Mesenchymal stem cell (in vitro differentiated cells and primary cell): ENCODE measurements at regions not wholly inside any gene's neighbourhood (a gene's known extent, or its start where the extent isn't known, plus 50 kb on each side); places are given as distances from the start of the nearest gene placed in this dataset.

Source experiments
- DNase-seq: peaks from one replicate; pipeline ENCODE4 v3.0.0-alpha.2; 2013
- H2AFZ ChIP-seq: one replicate; pipeline ENCODE4 v1.6.1; 2013; ENCODE audit warnings: low read depth, mild to moderate bottlenecking, control low read depth, inconsistent platforms, low read length, moderate library complexity
- H2AK5ac ChIP-seq: 2 replicates; pipeline ENCODE4 v1.6.1; 2013; ENCODE audit warnings: low read length, moderate library complexity, mild to moderate bottlenecking, inconsistent platforms; ENCODE audit not compliant: severe bottlenecking
- H2BK120ac ChIP-seq: one replicate; pipeline ENCODE4 v1.6.1; 2013; ENCODE audit warnings: low read depth, mild to moderate bottlenecking, inconsistent platforms, low read length, moderate library complexity
- H2BK12ac ChIP-seq, 2 experiments: one replicate each; pipeline ENCODE4 v1.6.1; 2013; ENCODE audit warnings: inconsistent platforms in 2 of 2, low read length in 2 of 2, mild to moderate bottlenecking in 2 of 2, moderate library complexity in 2 of 2, control low read depth in 1 of 2
- H2BK15ac ChIP-seq: one replicate; pipeline ENCODE4 v1.6.1; 2013; ENCODE audit warnings: mild to moderate bottlenecking, low read depth, inconsistent platforms; ENCODE audit not compliant: poor library complexity, severe bottlenecking
- H2BK5ac ChIP-seq: 2 replicates; pipeline ENCODE4 v1.6.1; 2013; ENCODE audit warnings: low read depth, mild to moderate bottlenecking, low read length, control low read depth, inconsistent platforms; ENCODE audit not compliant: poor library complexity, severe bottlenecking
- H3K14ac ChIP-seq, 2 experiments: one replicate each; pipeline ENCODE4 v1.6.1; 2013; ENCODE audit warnings: inconsistent platforms in 2 of 2, low read length in 2 of 2, control low read depth in 1 of 2, mild to moderate bottlenecking in 1 of 2, moderate library complexity in 1 of 2
- H3K18ac ChIP-seq, 2 experiments: one replicate each; pipeline ENCODE4 v1.6.1; 2013; ENCODE audit warnings: inconsistent platforms in 2 of 2, low read length in 2 of 2, control low read depth in 1 of 2, low read depth in 1 of 2, mild to moderate bottlenecking in 1 of 2
- H3K23ac ChIP-seq, 2 experiments: one replicate each; pipeline ENCODE4 v1.6.1; 2013; ENCODE audit warnings: inconsistent platforms in 2 of 2, low read length in 2 of 2, mild to moderate bottlenecking in 2 of 2, moderate library complexity in 2 of 2, control low read depth in 1 of 2
- H3K27ac ChIP-seq: 2 replicates; pipeline ENCODE4 v1.5.1; 2013; ENCODE audit warnings: mild to moderate bottlenecking, moderate library complexity, low read length, control low read depth, inconsistent platforms; ENCODE audit not compliant: poor library complexity, severe bottlenecking
- H3K27me3 ChIP-seq, 2 experiments: 2 replicates each; pipeline versions ENCODE4 v1.6.1 to v1.7.0; 2013; ENCODE audit warnings: low read length in 2 of 2, mild to moderate bottlenecking in 2 of 2, moderate library complexity in 2 of 2, control low read depth in 1 of 2, inconsistent platforms in 1 of 2; ENCODE audit not compliant: control insufficient read depth in 1 of 2, insufficient read depth in 1 of 2
- H3K36me3 ChIP-seq, 2 experiments: 2 replicates each; pipeline versions ENCODE4 v1.6.1 to v1.7.0; 2013; ENCODE audit warnings: low read length in 2 of 2, control low read depth in 1 of 2, inconsistent platforms in 1 of 2, low read depth in 1 of 2, mild to moderate bottlenecking in 1 of 2; ENCODE audit not compliant: insufficient read depth in 2 of 2, control insufficient read depth in 1 of 2
- H3K4ac ChIP-seq, 2 experiments: one replicate each; pipeline ENCODE4 v1.6.1; 2013; ENCODE audit warnings: inconsistent platforms in 2 of 2, low read length in 2 of 2, mild to moderate bottlenecking in 2 of 2, moderate library complexity in 2 of 2, control low read depth in 1 of 2, low read depth in 1 of 2
- H3K4me1 ChIP-seq: 2 replicates; pipeline ENCODE4 v1.6.1; 2013; ENCODE audit warnings: low read depth, low read length, control low read depth; ENCODE audit not compliant: control insufficient read depth, insufficient read depth
- H3K4me2 ChIP-seq: 2 replicates; pipeline ENCODE4 v1.6.1; 2013; ENCODE audit warnings: low read length, mild to moderate bottlenecking, inconsistent platforms; ENCODE audit not compliant: poor library complexity, severe bottlenecking
- H3K4me3 ChIP-seq, 2 experiments: 2 replicates each; pipeline versions ENCODE4 v1.5.1 to v1.7.0; 2013; ENCODE audit warnings: low read length in 2 of 2, mild to moderate bottlenecking in 2 of 2, control low read depth in 1 of 2, low read depth in 1 of 2; ENCODE audit not compliant: insufficient read depth in 1 of 2
- H3K79me1 ChIP-seq: replicated peaks from 2 replicates; pipeline ENCODE4 v1.6.1; 2013; ENCODE audit warnings: mild to moderate bottlenecking, control low read depth, low read length, inconsistent platforms; ENCODE audit not compliant: poor library complexity, severe bottlenecking
- H3K9ac ChIP-seq: 2 replicates; pipeline ENCODE4 v1.7.0; 2013; ENCODE audit warnings: mild to moderate bottlenecking, low read length, moderate library complexity
- H3K9me3 ChIP-seq: 2 replicates; pipeline ENCODE4 v1.7.0; 2013; ENCODE audit warnings: mild to moderate bottlenecking, low read length; ENCODE audit not compliant: control insufficient read depth
- H4K8ac ChIP-seq: one replicate; pipeline ENCODE4 v1.6.1; 2013; ENCODE audit warnings: inconsistent platforms, mild to moderate bottlenecking, low read length, moderate library complexity
- H4K91ac ChIP-seq: one replicate; pipeline ENCODE4 v1.6.1; 2013; ENCODE audit warnings: mild to moderate bottlenecking, low read length, inconsistent platforms
- WGBS: methylation state at CpG from one replicate; pipeline ENCODE4 v1.1.7; 2013; ENCODE audit warnings: mixed read lengths; 5-methylcytosine and 5-hydroxymethylcytosine counted together

GRCh38 chr17:56096026-56096810 lies 57.1 kb upstream of the ANKFN1 start:
- peaks cover 3% of the 10 kb centered on the region for H3K9me3 ChIP-seq
- H3K9ac ChIP-seq = no peak overlapping the region
- no peak overlapping the region for H3K4ac ChIP-seq
- H3K23ac ChIP-seq = no peak overlapping the region
- H2BK12ac ChIP-seq = no peak overlapping the region
- H3K36me3 ChIP-seq = no peaks in the 10 kb centered on the region
- no peak overlapping the region for H4K91ac ChIP-seq
- H3K14ac ChIP-seq = no peak overlapping the region
- H2AFZ ChIP-seq = no peak overlapping the region
- WGBS = no CpG with 5 or more reads among the region's 3 CpGs
- no peak overlapping the region for H3K27ac ChIP-seq
- H3K79me1 ChIP-seq = no peaks in the 10 kb centered on the region
- no peak overlapping the region for H2BK15ac ChIP-seq
- H2BK5ac ChIP-seq = no peak overlapping the region
- H3K4me3 ChIP-seq = no peak overlapping the region
- no peak overlapping the region for H2AK5ac ChIP-seq
- peaks cover 0 to 57% of the 10 kb centered on the region in 2 experiments for H3K27me3 ChIP-seq
- H2BK120ac ChIP-seq = no peak overlapping the region
- H3K4me1 ChIP-seq = no peaks in the 10 kb centered on the region
- H4K8ac ChIP-seq = no peak overlapping the region
- no peak for DNase-seq
- no peak overlapping the region for H3K4me2 ChIP-seq
- H3K18ac ChIP-seq = no peak overlapping the region

GRCh38 chr17:56098746-56099145 lies 54.5 kb upstream of the ANKFN1 start:
- H3K27ac ChIP-seq = no peak overlapping the region
- no peak overlapping the region for H3K23ac ChIP-seq
- no peak overlapping the region for H2AFZ ChIP-seq
- H3K27me3 ChIP-seq = peaks cover 0 to 77% of the 10 kb centered on the region in 2 experiments
- H2AK5ac ChIP-seq = no peak overlapping the region
- 69% methylated on average over 4 of the region's 4 CpGs for WGBS
- H3K9me3 ChIP-seq = peaks cover 3% of the 10 kb centered on the region
- H2BK5ac ChIP-seq = no peak overlapping the region
- no peak overlapping the region for H2BK12ac ChIP-seq
- H4K8ac ChIP-seq = no peak overlapping the region
- H3K4me1 ChIP-seq = no peaks in the 10 kb centered on the region
- no peak overlapping the region for H3K14ac ChIP-seq
- H3K79me1 ChIP-seq = no peaks in the 10 kb centered on the region
- H3K9ac ChIP-seq = no peak overlapping the region
- H2BK15ac ChIP-seq = no peak overlapping the region
- no peak overlapping the region for H4K91ac ChIP-seq
- no peak overlapping the region for H3K4me3 ChIP-seq
- no peak overlapping the region for H2BK120ac ChIP-seq
- no peak for DNase-seq
- H3K36me3 ChIP-seq = no peaks in the 10 kb centered on the region
- no peak overlapping the region for H3K18ac ChIP-seq
- no peak overlapping the region for H3K4me2 ChIP-seq
- no peak overlapping the region for H3K4ac ChIP-seq

GRCh38 chr17:56099649-56100048 lies 53.6 kb upstream of the ANKFN1 start:
- no peaks in the 10 kb centered on the region for H3K79me1 ChIP-seq
- no peak overlapping the region for H3K14ac ChIP-seq
- H2BK5ac ChIP-seq = no peak overlapping the region
- no peak overlapping the region for H3K4me3 ChIP-seq
- no peak overlapping the region for H2AK5ac ChIP-seq
- H3K18ac ChIP-seq = no peak overlapping the region
- H3K23ac ChIP-seq = no peak overlapping the region
- WGBS = 82% methylated on average over 5 of the region's 5 CpGs
- no peak for DNase-seq
- no peak overlapping the region for H3K4me2 ChIP-seq
- H4K8ac ChIP-seq = no peak overlapping the region
- H3K4ac ChIP-seq = no peak overlapping the region
- H4K91ac ChIP-seq = no peak overlapping the region
- H3K4me1 ChIP-seq = no peaks in the 10 kb centered on the region
- peaks cover 0 to 86% of the 10 kb centered on the region in 2 experiments for H3K27me3 ChIP-seq
- no peak overlapping the region for H2AFZ ChIP-seq
- H3K9me3 ChIP-seq = peaks cover 3% of the 10 kb centered on the region
- no peak overlapping the region for H2BK12ac ChIP-seq
- H3K36me3 ChIP-seq = no peaks in the 10 kb centered on the region
- H2BK120ac ChIP-seq = no peak overlapping the region
- no peak overlapping the region for H3K27ac ChIP-seq
- no peak overlapping the region for H3K9ac ChIP-seq
- no peak overlapping the region for H2BK15ac ChIP-seq
